Smooth muscle cell (in vitro differentiated cells): ENCODE measurements at regions not wholly inside any gene's neighbourhood (a gene's known extent, or its start where the extent isn't known, plus 50 kb on each side); places are given as distances from the start of the nearest gene placed in this dataset.

Source experiments
- DNase-seq: peaks from one replicate; lab custom pipeline; 2025; ENCODE audit not compliant: unreplicated experiment; lab: John Stamatoyannopoulos, UW
- H2AFZ ChIP-seq: fragments of 200-600 bp; sonication (generic); 2 replicates; pipeline ENCODE4 v1.6.0; 2016; ENCODE audit warnings: antibody characterized with exemption, low read depth, mild to moderate bottlenecking
- H3F3A ChIP-seq: fragments of 200-600 bp; sonication (generic); 2 replicates; pipeline ENCODE4 v1.6.0; 2017; ENCODE audit warnings: antibody characterized with exemption, low read depth
- H3K27ac ChIP-seq: fragments of 200-600 bp; sonication (generic); 2 replicates; pipeline ENCODE4 v1.5.1; 2016; ENCODE audit warnings: low read depth, mild to moderate bottlenecking
- H3K27me3 ChIP-seq: fragments of 200-600 bp; sonication (generic); 2 replicates; pipeline ENCODE4 v1.6.1; 2016; ENCODE audit warnings: low read depth, mild to moderate bottlenecking
- H3K36me3 ChIP-seq: fragments of 200-600 bp; sonication (generic); 2 replicates; pipeline ENCODE4 v1.5.1; 2016; ENCODE audit warnings: low read depth
- H3K4me1 ChIP-seq: fragments of 200-600 bp; sonication (generic); 2 replicates; pipeline ENCODE4 v1.5.1; 2016; ENCODE audit warnings: low read depth
- H3K4me2 ChIP-seq: fragments of 200-600 bp; sonication (generic); 2 replicates; pipeline ENCODE4 v1.6.0; 2016; ENCODE audit warnings: mild to moderate bottlenecking
- H3K4me3 ChIP-seq: fragments of 200-600 bp; sonication (generic); 2 replicates; pipeline ENCODE4 v1.5.1; 2016; ENCODE audit warnings: mild to moderate bottlenecking
- H3K79me2 ChIP-seq: fragments of 200-600 bp; sonication (generic); 2 replicates; pipeline ENCODE4 v1.6.0; 2016; ENCODE audit warnings: low read depth, mild to moderate bottlenecking
- H3K9ac ChIP-seq: fragments of 200-600 bp; sonication (generic); 2 replicates; pipeline ENCODE4 v1.6.0; 2016; ENCODE audit warnings: low read depth
- H3K9me3 ChIP-seq: fragments of 200-600 bp; sonication (generic); replicated peaks from 2 replicates; pipeline ENCODE4 v1.5.1; 2016; ENCODE audit warnings: low read depth
- H4K20me1 ChIP-seq: fragments of 200-600 bp; sonication (generic); 2 replicates; pipeline ENCODE4 v1.6.0; 2016; ENCODE audit warnings: low read depth
- WGBS: methylation state at CpG from one replicate; pipeline ENCODE4 v1.1.7; 2016; ENCODE audit warnings: low lambda C conversion rate; 5-methylcytosine and 5-hydroxymethylcytosine counted together
- TF ChIP-seq, protein P1 (sequence below): fragments of 200-600 bp; sonication (generic); IDR thresholded peaks from 2 replicates; pipeline ENCODE4 v1.5.1; 2017; ENCODE audit warnings: borderline replicate concordance, mild to moderate bottlenecking, antibody characterized with exemption; ENCODE audit not compliant: insufficient read depth, poor library complexity, severe bottlenecking

DNA sequence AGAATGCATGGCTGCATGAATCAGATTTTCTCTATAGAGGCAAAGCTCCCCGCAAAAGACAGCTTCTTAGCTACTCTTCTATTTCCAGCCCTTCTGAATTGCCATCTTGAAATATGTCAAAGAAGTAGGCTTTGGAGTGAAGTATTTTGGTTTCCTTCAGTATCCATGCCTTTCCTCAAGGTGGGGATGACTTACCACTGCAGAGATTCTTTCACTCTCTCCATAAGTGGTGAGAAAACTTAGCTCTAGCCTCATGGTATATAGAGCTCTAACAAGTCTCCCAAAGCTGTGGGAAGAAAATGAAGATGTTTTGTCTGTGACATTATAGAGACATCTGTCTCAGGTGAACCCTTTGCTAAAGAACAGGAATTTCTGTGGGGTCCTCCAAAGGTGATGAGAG is 89.6 kb upstream of the ITGB1 start:
- Histone ChIP-seq H3K9me3 (no peaks in the 10 kb centered on the region), H3F3A (no peaks in the 10 kb centered on the region), H3K27ac (no peak overlapping the region), H3K27me3 (no peaks in the 10 kb centered on the region), H3K4me1 (no peaks in the 10 kb centered on the region), H3K4me3 (no peak overlapping the region), H3K9ac (no peak overlapping the region), H3K79me2 (no peaks in the 10 kb centered on the region), H3K4me2 (no peak overlapping the region), H3K36me3 (no peaks in the 10 kb centered on the region), H4K20me1 (no peaks in the 10 kb centered on the region), H2AFZ (no peak overlapping the region)
- TF ChIP-seq, protein P1, sequence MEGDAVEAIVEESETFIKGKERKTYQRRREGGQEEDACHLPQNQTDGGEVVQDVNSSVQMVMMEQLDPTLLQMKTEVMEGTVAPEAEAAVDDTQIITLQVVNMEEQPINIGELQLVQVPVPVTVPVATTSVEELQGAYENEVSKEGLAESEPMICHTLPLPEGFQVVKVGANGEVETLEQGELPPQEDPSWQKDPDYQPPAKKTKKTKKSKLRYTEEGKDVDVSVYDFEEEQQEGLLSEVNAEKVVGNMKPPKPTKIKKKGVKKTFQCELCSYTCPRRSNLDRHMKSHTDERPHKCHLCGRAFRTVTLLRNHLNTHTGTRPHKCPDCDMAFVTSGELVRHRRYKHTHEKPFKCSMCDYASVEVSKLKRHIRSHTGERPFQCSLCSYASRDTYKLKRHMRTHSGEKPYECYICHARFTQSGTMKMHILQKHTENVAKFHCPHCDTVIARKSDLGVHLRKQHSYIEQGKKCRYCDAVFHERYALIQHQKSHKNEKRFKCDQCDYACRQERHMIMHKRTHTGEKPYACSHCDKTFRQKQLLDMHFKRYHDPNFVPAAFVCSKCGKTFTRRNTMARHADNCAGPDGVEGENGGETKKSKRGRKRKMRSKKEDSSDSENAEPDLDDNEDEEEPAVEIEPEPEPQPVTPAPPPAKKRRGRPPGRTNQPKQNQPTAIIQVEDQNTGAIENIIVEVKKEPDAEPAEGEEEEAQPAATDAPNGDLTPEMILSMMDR: no peak
- 96% methylated on average over 1 of the region's 1 CpG for WGBS
- no peak for DNase-seq

DNA sequence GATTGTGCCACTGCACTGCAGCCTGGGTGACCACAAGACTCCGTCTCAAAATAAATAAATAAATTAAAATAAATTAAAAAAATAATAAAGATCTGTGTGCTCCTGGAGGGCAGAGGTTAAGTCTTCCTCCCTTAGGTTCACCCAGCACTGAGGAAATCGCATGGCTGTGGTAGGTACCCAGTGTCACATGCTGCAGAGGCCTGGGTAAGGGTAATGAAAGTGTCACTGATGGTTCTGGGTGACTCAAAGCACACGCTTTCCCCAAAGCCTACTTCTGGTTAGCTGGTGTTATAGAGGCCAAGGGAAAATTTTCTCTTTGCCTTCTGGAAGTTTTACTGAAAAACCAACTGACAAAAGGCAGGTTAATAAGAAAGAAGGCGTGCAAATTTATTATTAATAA is 88.8 kb upstream of the ITGB1 start:
- 80% methylated on average over 4 of the region's 4 CpGs for WGBS
- no peak overlapping the region for H3K4me2 ChIP-seq
- no peak overlapping the region for H2AFZ ChIP-seq
- TF ChIP-seq, protein P1: no peak
- H3F3A ChIP-seq: no peaks in the 10 kb centered on the region
- H3K36me3 ChIP-seq: no peaks in the 10 kb centered on the region
- no peaks in the 10 kb centered on the region for H3K4me1 ChIP-seq
- no peaks in the 10 kb centered on the region for H3K79me2 ChIP-seq
- no peaks in the 10 kb centered on the region for H3K9me3 ChIP-seq
- DNase-seq: no peak
- H3K27ac ChIP-seq: no peak overlapping the region
- no peaks in the 10 kb centered on the region for H3K27me3 ChIP-seq
- no peak overlapping the region for H3K4me3 ChIP-seq
- H3K9ac ChIP-seq: no peak overlapping the region
- H4K20me1 ChIP-seq: no peaks in the 10 kb centered on the region

DNA sequence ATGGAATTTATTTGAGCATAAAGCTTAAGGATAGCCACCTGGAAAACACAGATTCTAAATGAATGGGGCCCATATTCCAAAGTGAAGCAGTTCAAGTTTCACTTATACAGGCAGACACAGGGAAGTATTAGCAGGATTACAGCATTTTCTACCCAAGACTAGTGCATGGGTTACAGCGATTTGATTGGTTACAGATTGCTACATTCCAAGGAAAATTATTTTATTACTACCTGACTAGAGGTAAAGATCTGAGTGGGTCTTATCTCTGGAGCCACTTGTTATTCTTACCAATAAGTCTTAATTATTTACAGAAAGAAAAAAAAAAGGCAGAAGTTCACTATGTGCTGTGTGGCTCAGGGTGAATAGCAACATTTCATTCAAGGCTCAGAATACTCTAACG is 87.4 kb upstream of the ITGB1 start:
- no peak for DNase-seq
- Histone ChIP-seq H3K36me3 (no peaks in the 10 kb centered on the region), H3K9ac (no peak overlapping the region), H3K27me3 (no peaks in the 10 kb centered on the region), H3K27ac (no peak overlapping the region), H3K9me3 (no peaks in the 10 kb centered on the region), H3K4me2 (no peak overlapping the region), H3K4me1 (no peaks in the 10 kb centered on the region), H2AFZ (no peak overlapping the region), H3K4me3 (no peak overlapping the region), H3K79me2 (no peaks in the 10 kb centered on the region), H4K20me1 (no peaks in the 10 kb centered on the region), H3F3A (no peaks in the 10 kb centered on the region)
- 87% methylated on average over 2 of the region's 2 CpGs for WGBS
- TF ChIP-seq, protein P1: no peak

- TF ChIP-seq, protein P1: no peak
- H2AFZ ChIP-seq: no peak overlapping the region
- H3K36me3 ChIP-seq: no peaks in the 10 kb centered on the region
- no peak overlapping the region for H3K4me2 ChIP-seq
- WGBS: 93% methylated on average over 2 of the region's 2 CpGs
- no peak overlapping the region for H3K27ac ChIP-seq
- no peaks in the 10 kb centered on the region for H3K4me1 ChIP-seq
- no peaks in the 10 kb centered on the region for H3K27me3 ChIP-seq
- no peaks in the 10 kb centered on the region for H3F3A ChIP-seq
- H4K20me1 ChIP-seq: no peaks in the 10 kb centered on the region
- H3K4me3 ChIP-seq: no peak overlapping the region
- no peak for DNase-seq
- no peaks in the 10 kb centered on the region for H3K79me2 ChIP-seq
- no peaks in the 10 kb centered on the region for H3K9me3 ChIP-seq
- no peak overlapping the region for H3K9ac ChIP-seq
These were observed 84.5 kb upstream of the ITGB1 start for GRCh38 chr10:33042565-33042964.
